Endothelial cell of umbilical vein (primary cell): ENCODE measurements at regions not wholly inside any gene's neighbourhood (a gene's known extent, or its start where the extent isn't known, plus 50 kb on each side); places are given as distances from the start of the nearest gene placed in this dataset.

Experiments used
- BruUV-seq: library from RNA; stranded (reverse); fragments of 400-500 nt; replicated peaks from 2 replicates; lab custom pipeline; 2021; lab: Mats Ljungman, UMichigan
- CTCF ChIA-PET: fragments of 300-600, 350-600 bp; sonication (Branson Sonifier 250); formaldehyde crosslinking; loops from one replicate; lab custom pipeline; 2021; ENCODE audit warnings: antibody characterized with exemption, inconsistent platforms; lab: Charles Lee
- POLR2A ChIA-PET: fragments of 300-600, 350-600 bp; sonication (Branson Sonifier 250); formaldehyde crosslinking; loops from one replicate; lab custom pipeline; 2021; ENCODE audit warnings: antibody characterized with exemption, inconsistent platforms; lab: Charles Lee
- DNase-seq: peaks from one replicate; pipeline ENCODE4 v3.0.0-alpha.2; 2011; ENCODE audit warnings: low read depth, low spot score
- FAIRE-seq: peaks from 2 replicates; lab custom pipeline; 2011; peaks lifted over from hg19 to GRCh38; lab: Jason Lieb, UNC
- H2AFZ ChIP-seq: 2 replicates; pipeline ENCODE4 v1.6.0; 2012; ENCODE audit warnings: low read depth, low read length, control low read depth, inconsistent platforms
- H3K27ac ChIP-seq: 2 replicates; pipeline ENCODE4 v1.5.1; 2011; ENCODE audit warnings: low read depth, mild to moderate bottlenecking, control low read depth, low read length, moderate library complexity; ENCODE audit not compliant: insufficient read depth
- H3K27me3 ChIP-seq, 2 experiments: 2 replicates each; pipeline versions ENCODE4 v1.6.0 to v1.6.1; 2011; ENCODE audit warnings: low read length in 2 of 2, mixed read lengths in 1 of 2; ENCODE audit not compliant: control insufficient read depth in 2 of 2, insufficient read depth in 2 of 2
- H3K36me3 ChIP-seq, 2 experiments: 2 replicates in 1 of 2; 3 replicates in 1 of 2; pipeline ENCODE4 v1.5.1; 2011; ENCODE audit warnings: low read length in 2 of 2, mild to moderate bottlenecking in 1 of 2, moderate library complexity in 1 of 2; ENCODE audit not compliant: control insufficient read depth in 2 of 2, insufficient read depth in 2 of 2; ENCODE audit errors: extremely low read depth in 1 of 2
- H3K4me1 ChIP-seq: 3 replicates; pipeline ENCODE4 v1.5.1; 2011; ENCODE audit warnings: mild to moderate bottlenecking, low read length; ENCODE audit not compliant: control insufficient read depth, insufficient read depth; ENCODE audit errors: extremely low read depth
- H3K4me2 ChIP-seq: 2 replicates; pipeline ENCODE4 v1.6.1; 2011; ENCODE audit warnings: low read length, control low read depth, mixed read lengths; ENCODE audit not compliant: insufficient read depth
- H3K4me3 ChIP-seq, 3 experiments: fragments of 200-600 bp in 1 of 3; sonication (generic), shearing (Covaris generic) in 1 of 3; replicated peaks in 1 of 3; 2 replicates each; pipeline ENCODE4 v1.5.1; 2011 to 2016; ENCODE audit warnings: control low read depth in 3 of 3, low read length in 3 of 3, mild to moderate bottlenecking in 2 of 3, inconsistent platforms in 1 of 3, low read depth in 1 of 3, moderate library complexity in 1 of 3; ENCODE audit not compliant: insufficient read depth in 1 of 3
- H3K79me2 ChIP-seq: 2 replicates; pipeline ENCODE4 v1.6.0; 2012; ENCODE audit warnings: low read length, inconsistent platforms; ENCODE audit not compliant: control insufficient read depth, insufficient read depth
- H3K9ac ChIP-seq: replicated peaks from 2 replicates; pipeline ENCODE3; 2011; ENCODE audit warnings: low read length, control low read depth; ENCODE audit not compliant: insufficient read depth; ENCODE audit errors: extremely low read depth
- H3K9me1 ChIP-seq: replicated peaks from 3 replicates; pipeline ENCODE4 v1.6.0; 2011; ENCODE audit warnings: mild to moderate bottlenecking, low read length; ENCODE audit not compliant: control insufficient read depth, insufficient read depth; ENCODE audit errors: extremely low read depth
- H3K9me3 ChIP-seq: replicated peaks from 2 replicates; pipeline ENCODE4 v1.5.1; 2012; ENCODE audit warnings: low read length, inconsistent platforms; ENCODE audit not compliant: control insufficient read depth, insufficient read depth
- H4K20me1 ChIP-seq: replicated peaks from 2 replicates; pipeline ENCODE3; 2011; ENCODE audit warnings: mild to moderate bottlenecking, low read length; ENCODE audit not compliant: control insufficient read depth, insufficient read depth; ENCODE audit errors: extremely low read depth
- EZH2 ChIP-seq: IDR thresholded peaks from 2 replicates; pipeline ENCODE4 v1.6.1; 2012; ENCODE audit warnings: borderline replicate concordance, low read depth, mild to moderate bottlenecking, moderate library complexity, low read length, inconsistent platforms; ENCODE audit not compliant: severe bottlenecking
- FOS ChIP-seq: IDR thresholded peaks from 2 replicates; pipeline ENCODE4 v1.6.1; 2011; ENCODE audit warnings: mild to moderate bottlenecking, low read length, moderate library complexity, borderline replicate concordance; ENCODE audit not compliant: insufficient read depth
- GATA2 ChIP-seq: IDR thresholded peaks from 2 replicates; pipeline ENCODE4 v1.7.0; 2011; ENCODE audit warnings: low read depth, mild to moderate bottlenecking, moderate library complexity, mixed read lengths, low read length; ENCODE audit not compliant: insufficient read length, insufficient read depth
- JUN ChIP-seq: IDR thresholded peaks from 2 replicates; pipeline ENCODE4 v1.6.1; 2011; ENCODE audit warnings: borderline replicate concordance, low read depth; ENCODE audit not compliant: insufficient read length, insufficient read depth
- MYC ChIP-seq: IDR thresholded peaks from one replicate; pipeline ENCODE4 v1.6.1; 2011; ENCODE audit warnings: mild to moderate bottlenecking, low read depth, low read length
- POLR2A ChIP-seq: IDR thresholded peaks from 2 replicates; pipeline ENCODE4 v1.6.1; 2012; ENCODE audit warnings: low read depth, mild to moderate bottlenecking, control low read depth, low read length
- POLR2AphosphoS5 ChIP-seq: IDR thresholded peaks from 2 replicates; pipeline ENCODE4 v1.6.1; 2012; ENCODE audit warnings: low read depth, mild to moderate bottlenecking, control low read depth, low read length, moderate library complexity; ENCODE audit not compliant: insufficient read depth
- dilution Hi-C: fragments of 300-500 bp; cut with MboI; formaldehyde crosslinking; loops from one replicate; pipeline ENCODE4 v1.15.0; 2019; ENCODE audit warnings: low sequenced_read_pairs; ENCODE audit not compliant: extremely low pct_ligation_motif_present
- intact Hi-C: fragments of 100-400 bp; cut with micrococcal nuclease; formaldehyde crosslinking; loops from one replicate; pipeline ENCODE4 v1.10.0; 2022
- TF ChIP-seq, protein P1 (sequence below), 2 donors: IDR thresholded peaks; 1 replicate in 1 of 2; 2 replicates in 1 of 2; pipeline ENCODE4 v1.5.1; 2011; ENCODE audit warnings: low read length in 2 of 2, mild to moderate bottlenecking in 2 of 2, moderate library complexity in 2 of 2, control low read depth in 1 of 2, inconsistent platforms in 1 of 2, low read depth in 1 of 2; ENCODE audit not compliant: insufficient read depth in 1 of 2; ENCODE audit errors: extremely low read depth in 1 of 2
- TF ChIP-seq, protein P2 (sequence below): IDR thresholded peaks from 2 replicates; pipeline ENCODE4 v1.6.1; 2011; ENCODE audit not compliant: insufficient read depth, insufficient read length

DNA sequence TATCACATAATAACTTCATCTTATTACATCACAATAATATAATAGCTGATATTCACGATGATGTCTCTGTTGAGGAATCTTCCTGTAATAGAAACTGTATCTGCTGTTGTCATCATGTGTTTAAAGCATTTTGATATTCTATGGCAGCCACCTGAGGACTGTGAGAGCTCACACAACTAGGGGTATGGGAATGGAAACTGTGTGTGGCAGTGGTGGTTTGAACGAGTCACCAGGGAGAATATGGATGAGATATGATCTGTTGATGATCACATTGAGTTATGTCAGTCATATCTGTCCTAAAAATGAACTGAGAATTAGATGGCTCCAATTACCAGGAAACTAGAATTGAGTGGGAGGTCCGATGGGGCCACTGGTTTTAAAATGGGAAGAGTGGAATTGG, 169.6 kb downstream of the MID1IP1 start:
- H3K4me3 ChIP-seq: no peak overlapping the region
- no peaks in the 10 kb centered on the region for H3K79me2 ChIP-seq
- no peaks in the 10 kb centered on the region for H3K27me3 ChIP-seq
- DNase-seq (no peak), FAIRE-seq (no peak)
- no peaks in the 10 kb centered on the region for H3K9me1 ChIP-seq
- no peak overlapping the region for H3K4me2 ChIP-seq
- H3K4me1 ChIP-seq: no peaks in the 10 kb centered on the region
- H3K9me3 ChIP-seq: no peaks in the 10 kb centered on the region
- dilution Hi-C loops: no loop called here
- TF ChIP-seq FOS (no peak), JUN (no peak), POLR2A (no peak), MYC (no peak), POLR2AphosphoS5 (no peak), EZH2 (no peak), GATA2 (no peak)
- TF ChIP-seq, protein P1, sequence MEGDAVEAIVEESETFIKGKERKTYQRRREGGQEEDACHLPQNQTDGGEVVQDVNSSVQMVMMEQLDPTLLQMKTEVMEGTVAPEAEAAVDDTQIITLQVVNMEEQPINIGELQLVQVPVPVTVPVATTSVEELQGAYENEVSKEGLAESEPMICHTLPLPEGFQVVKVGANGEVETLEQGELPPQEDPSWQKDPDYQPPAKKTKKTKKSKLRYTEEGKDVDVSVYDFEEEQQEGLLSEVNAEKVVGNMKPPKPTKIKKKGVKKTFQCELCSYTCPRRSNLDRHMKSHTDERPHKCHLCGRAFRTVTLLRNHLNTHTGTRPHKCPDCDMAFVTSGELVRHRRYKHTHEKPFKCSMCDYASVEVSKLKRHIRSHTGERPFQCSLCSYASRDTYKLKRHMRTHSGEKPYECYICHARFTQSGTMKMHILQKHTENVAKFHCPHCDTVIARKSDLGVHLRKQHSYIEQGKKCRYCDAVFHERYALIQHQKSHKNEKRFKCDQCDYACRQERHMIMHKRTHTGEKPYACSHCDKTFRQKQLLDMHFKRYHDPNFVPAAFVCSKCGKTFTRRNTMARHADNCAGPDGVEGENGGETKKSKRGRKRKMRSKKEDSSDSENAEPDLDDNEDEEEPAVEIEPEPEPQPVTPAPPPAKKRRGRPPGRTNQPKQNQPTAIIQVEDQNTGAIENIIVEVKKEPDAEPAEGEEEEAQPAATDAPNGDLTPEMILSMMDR (IDR thresholded peaks at IDR 0.05; ENCODE audit: extremely low read depth in 1 of 2, insufficient read depth in 1 of 2, low read depth in 1 of 2, low read length in 2 of 2): no peak
- TF ChIP-seq, protein P2, sequence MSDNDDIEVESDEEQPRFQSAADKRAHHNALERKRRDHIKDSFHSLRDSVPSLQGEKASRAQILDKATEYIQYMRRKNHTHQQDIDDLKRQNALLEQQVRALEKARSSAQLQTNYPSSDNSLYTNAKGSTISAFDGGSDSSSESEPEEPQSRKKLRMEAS: no peak
- intact Hi-C loops: no loop called here
- ChIA-PET POLR2A (no interaction called here), CTCF (no interaction called here)
- no peaks in the 10 kb centered on the region for H3K36me3 ChIP-seq
- H2AFZ ChIP-seq: no peak overlapping the region
- no peaks in the 10 kb centered on the region for H4K20me1 ChIP-seq
- no TSS peak for BruUV-seq
- H3K27ac ChIP-seq: no peak overlapping the region
- H3K9ac ChIP-seq: no peak overlapping the region
